ENCODE measurements at regions not wholly inside any gene's neighbourhood (a gene's known extent, or its start where the extent isn't known, plus 50 kb on each side); places are given as distances from the start of the nearest gene placed in this dataset.

DNA sequence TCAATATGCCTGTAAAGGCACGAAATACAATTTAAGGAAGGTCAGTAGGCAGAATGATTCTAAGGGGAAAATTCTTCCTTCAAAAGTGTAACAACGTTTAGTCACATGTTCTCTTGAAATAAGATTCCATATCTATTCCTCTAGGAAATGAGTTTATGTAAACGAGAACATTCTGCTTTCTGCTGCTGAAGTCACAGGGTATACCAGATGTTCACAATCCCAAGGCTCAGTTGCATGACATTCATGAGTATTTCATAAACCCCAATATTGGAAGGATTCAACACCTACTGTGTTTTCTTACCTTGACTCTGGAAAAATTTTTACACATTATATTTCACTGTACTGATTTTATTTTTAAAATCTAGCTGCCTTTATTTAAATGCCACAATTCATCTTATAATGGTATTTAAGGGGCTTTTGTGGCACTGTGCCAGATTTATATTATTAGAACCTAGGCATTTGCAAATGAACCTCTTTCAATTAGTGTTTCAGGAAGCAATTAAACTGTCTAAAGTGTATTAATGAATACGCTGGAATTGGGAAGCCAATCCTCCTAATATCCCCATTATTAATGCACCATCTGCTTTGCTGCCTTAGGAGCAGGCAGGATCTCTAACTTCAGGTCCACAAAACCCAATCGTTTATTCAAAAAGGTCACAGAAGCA is 542.6 kb upstream of the KLHL29 start:
- H3K9me3 ChIP-seq (ENCODE audit: control insufficient read depth, low read length, poor library complexity, severe bottlenecking), result no peaks in the 10 kb centered on the region
- Mint-ChIP-seq H3K27ac (no peak overlapping the region), H3K4me1 (no peaks in the 10 kb centered on the region), H3K4me3 (no peak overlapping the region), H3K27me3 (no peaks in the 10 kb centered on the region), H3K36me3 (ENCODE audit: low read depth) (no peaks in the 10 kb centered on the region)
- ATAC-seq, result no peak
- no peak for DNase-seq

DNA sequence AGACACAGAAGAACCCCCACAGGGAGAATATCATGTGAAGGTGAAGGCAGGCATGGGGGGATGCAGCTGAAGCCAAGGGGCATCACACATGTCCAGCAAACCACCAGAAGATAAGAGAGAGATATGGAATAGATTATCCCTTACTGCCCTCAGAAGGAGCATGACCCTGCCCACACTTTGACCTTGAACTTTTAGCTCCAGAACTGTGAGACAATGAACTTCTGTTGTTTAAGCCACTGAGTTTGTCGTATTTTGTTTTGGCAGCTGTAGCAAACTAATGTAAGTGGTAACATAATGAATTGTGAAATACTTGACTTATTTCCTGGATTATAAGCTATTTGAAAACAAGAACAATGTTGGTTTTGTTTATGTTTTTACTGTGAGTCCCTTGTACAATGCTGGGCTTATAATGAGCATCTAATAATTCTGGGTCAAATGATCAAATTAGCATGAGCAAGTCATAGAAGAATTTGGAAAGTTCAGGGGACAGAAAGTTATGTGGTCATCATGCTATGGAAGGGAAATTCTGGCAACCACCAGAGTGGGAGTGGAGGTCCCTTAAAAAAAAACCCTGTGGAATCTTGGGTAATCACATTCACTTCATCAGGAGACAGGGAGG is 541.0 kb upstream of the KLHL29 start:
- H3K4me3 Mint-ChIP-seq, result no peak overlapping the region
- no peaks in the 10 kb centered on the region for H3K9me3 ChIP-seq (ENCODE audit: control insufficient read depth, low read length, poor library complexity, severe bottlenecking)
- H3K27ac Mint-ChIP-seq, result no peak overlapping the region
- DNase-seq (no peak), ATAC-seq (no peak)
- H3K27me3 Mint-ChIP-seq, result no peaks in the 10 kb centered on the region
- H3K36me3 Mint-ChIP-seq (ENCODE audit: low read depth), result no peaks in the 10 kb centered on the region
- H3K4me1 Mint-ChIP-seq, result no peaks in the 10 kb centered on the region

DNA sequence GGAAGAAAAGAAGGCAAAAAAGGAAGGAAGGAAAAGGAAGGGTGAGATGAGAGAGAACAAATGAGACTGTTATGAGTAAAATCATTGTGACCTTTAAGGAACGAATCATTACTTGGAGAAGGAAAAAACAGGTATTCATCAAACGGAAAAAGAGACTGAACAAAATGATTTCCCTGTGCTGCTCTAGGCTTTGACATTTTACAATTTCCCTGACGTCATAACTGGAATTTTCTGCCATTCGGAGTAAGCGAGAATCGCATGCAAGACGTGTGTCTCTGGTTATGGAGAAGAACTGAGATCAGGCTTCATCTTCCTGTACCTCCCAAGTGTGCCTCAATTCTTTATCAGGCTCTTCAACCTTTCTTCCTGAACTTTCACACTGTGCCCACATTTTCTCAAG is 534.7 kb upstream of the KLHL29 start:
- H3K9me3 ChIP-seq (ENCODE audit: control insufficient read depth, low read length, poor library complexity, severe bottlenecking), result no peaks in the 10 kb centered on the region
- no peak for ATAC-seq
- Mint-ChIP-seq H3K27me3 (no peaks in the 10 kb centered on the region), H3K4me1 (no peaks in the 10 kb centered on the region), H3K36me3 (ENCODE audit: low read depth) (no peaks in the 10 kb centered on the region), H3K27ac (no peak overlapping the region), H3K4me3 (no peak overlapping the region)
- DNase-seq, result no peak

- H3K4me3 Mint-ChIP-seq, result no peak overlapping the region
- ATAC-seq (no peak), DNase-seq (no peak)
- no peak overlapping the region for H3K27ac Mint-ChIP-seq
- H3K9me3 ChIP-seq (ENCODE audit: control insufficient read depth, low read length, poor library complexity, severe bottlenecking), result no peaks in the 10 kb centered on the region
- no peaks in the 10 kb centered on the region for H3K27me3 Mint-ChIP-seq
- no peaks in the 10 kb centered on the region for H3K4me1 Mint-ChIP-seq
- H3K36me3 Mint-ChIP-seq (ENCODE audit: low read depth), result no peaks in the 10 kb centered on the region
These were observed 530.4 kb upstream of the KLHL29 start for GRCh38 chr2:22854588-22854987.

DNA sequence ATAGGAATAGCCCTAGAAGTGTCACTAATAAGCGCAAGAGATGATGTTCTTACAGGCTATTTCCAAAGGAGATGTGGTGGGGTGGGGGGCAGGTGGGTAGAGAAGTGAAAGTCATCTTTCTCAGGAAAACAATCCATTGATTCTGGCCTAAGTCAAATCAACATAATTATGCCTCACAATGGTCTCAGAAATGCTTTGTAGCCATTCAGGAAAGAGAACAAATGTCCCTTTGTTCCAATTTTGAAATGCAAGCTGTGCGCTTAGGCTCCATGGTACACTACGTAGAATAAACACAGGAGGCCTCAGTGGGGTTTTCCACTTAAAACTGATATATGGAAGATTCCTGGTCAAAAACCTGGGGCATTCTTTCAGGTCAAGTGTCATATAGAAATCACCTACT is 529.9 kb upstream of the KLHL29 start:
- H3K36me3 Mint-ChIP-seq (ENCODE audit: low read depth), result no peaks in the 10 kb centered on the region
- H3K9me3 ChIP-seq (ENCODE audit: control insufficient read depth, low read length, poor library complexity, severe bottlenecking), result no peaks in the 10 kb centered on the region
- no peaks in the 10 kb centered on the region for H3K4me1 Mint-ChIP-seq
- DNase-seq (no peak), ATAC-seq (no peak)
- H3K4me3 Mint-ChIP-seq, result no peak overlapping the region
- H3K27me3 Mint-ChIP-seq, result no peaks in the 10 kb centered on the region
- no peak overlapping the region for H3K27ac Mint-ChIP-seq

GRCh38 chr2:22855761-22856184 is 529.2 kb upstream of the KLHL29 start:
- Mint-ChIP-seq H3K4me3 (no peak overlapping the region), H3K36me3 (ENCODE audit: low read depth) (no peaks in the 10 kb centered on the region), H3K4me1 (no peaks in the 10 kb centered on the region), H3K27me3 (no peaks in the 10 kb centered on the region), H3K27ac (no peak overlapping the region)
- DNase-seq, result no peak
- H3K9me3 ChIP-seq (ENCODE audit: control insufficient read depth, low read length, poor library complexity, severe bottlenecking), result no peaks in the 10 kb centered on the region
- no peak for ATAC-seq

GRCh38 chr2:22867973-22868372 is 517.0 kb upstream of the KLHL29 start:
- Mint-ChIP-seq H3K27me3 (no peaks in the 10 kb centered on the region), H3K36me3 (ENCODE audit: low read depth) (no peaks in the 10 kb centered on the region)
- ATAC-seq, result no peak

GRCh38 chr2:22878121-22878520 is 506.9 kb upstream of the KLHL29 start:
- no peaks in the 10 kb centered on the region for H3K4me1 Mint-ChIP-seq

More at GRCh38 chr2:22867973-22868372, 517.0 kb upstream of the KLHL29 start:
- no peak for DNase-seq
- Mint-ChIP-seq H3K27ac (no peak overlapping the region), H3K4me1 (no peaks in the 10 kb centered on the region), H3K4me3 (no peak overlapping the region)
- no peaks in the 10 kb centered on the region for H3K9me3 ChIP-seq (ENCODE audit: control insufficient read depth, low read length, poor library complexity, severe bottlenecking)

GRCh38 chr2:22879009-22879863 is 505.7 kb upstream of the KLHL29 start:
- Mint-ChIP-seq H3K27ac (no peak overlapping the region), H3K4me1 (no peaks in the 10 kb centered on the region), H3K4me3 (no peak overlapping the region), H3K27me3 (no peaks in the 10 kb centered on the region), H3K36me3 (ENCODE audit: low read depth) (no peaks in the 10 kb centered on the region)
- DNase-seq, result no peak
- ATAC-seq, result no peak
- no peaks in the 10 kb centered on the region for H3K9me3 ChIP-seq (ENCODE audit: control insufficient read depth, low read length, poor library complexity, severe bottlenecking)

More at GRCh38 chr2:22878121-22878520, 506.9 kb upstream of the KLHL29 start:
- ATAC-seq (no peak), DNase-seq (no peak)
- H3K9me3 ChIP-seq (ENCODE audit: control insufficient read depth, low read length, poor library complexity, severe bottlenecking), result no peaks in the 10 kb centered on the region
- no peaks in the 10 kb centered on the region for H3K27me3 Mint-ChIP-seq
- no peak overlapping the region for H3K4me3 Mint-ChIP-seq
- no peaks in the 10 kb centered on the region for H3K36me3 Mint-ChIP-seq (ENCODE audit: low read depth)
- no peak overlapping the region for H3K27ac Mint-ChIP-seq

DNA sequence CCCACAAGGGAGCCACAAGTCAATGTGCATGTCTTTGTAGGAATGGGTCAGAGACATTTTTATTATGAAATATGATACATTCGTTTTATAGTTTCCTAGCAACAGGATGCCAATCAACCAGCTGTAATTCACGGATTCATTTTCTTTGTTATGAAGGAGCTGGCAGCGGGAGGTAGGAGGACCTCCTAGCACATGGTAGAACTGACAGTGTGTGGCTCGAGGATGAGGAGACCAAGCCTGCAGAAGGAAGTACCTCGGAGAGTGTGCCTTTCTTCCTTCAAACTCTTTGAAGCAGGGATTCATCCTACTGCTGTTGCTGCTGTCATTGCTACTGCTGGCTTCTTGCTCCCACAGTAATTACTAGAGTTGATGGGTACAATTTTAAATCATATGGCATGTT is 504.8 kb upstream of the KLHL29 start:
- Mint-ChIP-seq H3K4me3 (no peak overlapping the region), H3K36me3 (ENCODE audit: low read depth) (no peaks in the 10 kb centered on the region)

GRCh38 chr2:22882011-22882410 is 503.0 kb upstream of the KLHL29 start:
- DNase-seq (no peak), ATAC-seq (no peak)
- no peaks in the 10 kb centered on the region for H3K9me3 ChIP-seq (ENCODE audit: control insufficient read depth, low read length, poor library complexity, severe bottlenecking)
- Mint-ChIP-seq H3K36me3 (ENCODE audit: low read depth) (no peaks in the 10 kb centered on the region), H3K27ac (no peak overlapping the region), H3K27me3 (no peaks in the 10 kb centered on the region), H3K4me1 (no peaks in the 10 kb centered on the region), H3K4me3 (no peak overlapping the region)

More for the DNA sequence above, 504.8 kb upstream of the KLHL29 start:
- Mint-ChIP-seq H3K27me3 (no peaks in the 10 kb centered on the region), H3K4me1 (no peaks in the 10 kb centered on the region), H3K27ac (no peak overlapping the region)
- DNase-seq (no peak), ATAC-seq (no peak)
- no peaks in the 10 kb centered on the region for H3K9me3 ChIP-seq (ENCODE audit: control insufficient read depth, low read length, poor library complexity, severe bottlenecking)

DNA sequence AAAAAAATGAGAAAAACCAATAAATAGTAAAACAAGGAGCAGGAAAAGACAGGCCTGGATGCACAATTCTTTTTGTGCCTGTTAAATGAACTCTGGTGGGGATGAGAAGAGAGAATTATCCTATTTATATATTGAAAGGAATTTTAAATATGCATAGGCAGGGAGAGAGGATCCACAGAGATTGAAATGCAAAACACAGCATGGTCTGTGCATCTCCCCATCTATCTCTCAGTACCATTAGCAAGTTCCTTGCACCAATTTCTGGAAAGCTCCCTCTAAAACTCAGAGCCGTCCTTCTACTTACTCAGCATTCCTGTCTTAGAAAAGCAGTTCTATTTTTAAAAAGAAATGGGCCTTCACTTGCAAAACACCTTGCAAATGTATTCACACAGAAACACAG is 502.3 kb upstream of the KLHL29 start:
- ATAC-seq (no peak), DNase-seq (no peak)
- no peaks in the 10 kb centered on the region for H3K36me3 Mint-ChIP-seq (ENCODE audit: low read depth)
- H3K4me3 Mint-ChIP-seq, result no peak overlapping the region
- no peak overlapping the region for H3K27ac Mint-ChIP-seq
- H3K9me3 ChIP-seq (ENCODE audit: control insufficient read depth, low read length, poor library complexity, severe bottlenecking), result no peaks in the 10 kb centered on the region
- no peaks in the 10 kb centered on the region for H3K27me3 Mint-ChIP-seq
- no peaks in the 10 kb centered on the region for H3K4me1 Mint-ChIP-seq

- H3K9me3 ChIP-seq (ENCODE audit: control insufficient read depth, low read length, poor library complexity, severe bottlenecking), result no peaks in the 10 kb centered on the region
- no peaks in the 10 kb centered on the region for H3K4me1 Mint-ChIP-seq
- no peak for DNase-seq
- no peaks in the 10 kb centered on the region for H3K27me3 Mint-ChIP-seq
- no peak overlapping the region for H3K4me3 Mint-ChIP-seq
- no peak overlapping the region for H3K27ac Mint-ChIP-seq
- no peak for ATAC-seq
- no peaks in the 10 kb centered on the region for H3K36me3 Mint-ChIP-seq (ENCODE audit: low read depth)
These were observed 501.9 kb upstream of the KLHL29 start for GRCh38 chr2:22883054-22883453.
